IPS-11a (cell line): ENCODE measurements at regions not wholly inside any gene's neighbourhood (a gene's known extent, or its start where the extent isn't known, plus 50 kb on each side); places are given as distances from the start of the nearest gene placed in this dataset.

Experiments used
- H3K4me3 ChIP-seq: one replicate; pipeline ENCODE4 v1.5.1; 2013; ENCODE audit warnings: low read depth, low read length, control low read depth

- no peak overlapping the region for H3K4me3 ChIP-seq
Measured at GRCh38 chr4:24117975-24118374, 228.1 kb upstream of the PPARGC1A start.

GRCh38 chr4:24116107-24116506 is 226.3 kb upstream of the PPARGC1A start:
- no peak overlapping the region for H3K4me3 ChIP-seq

- H3K4me3 ChIP-seq: no peak overlapping the region
Measured at GRCh38 chr4:24114919-24115500, 225.2 kb upstream of the PPARGC1A start.

GRCh38 chr4:24114444-24114843 is 224.6 kb upstream of the PPARGC1A start:
- H3K4me3 ChIP-seq: no peak overlapping the region

DNA sequence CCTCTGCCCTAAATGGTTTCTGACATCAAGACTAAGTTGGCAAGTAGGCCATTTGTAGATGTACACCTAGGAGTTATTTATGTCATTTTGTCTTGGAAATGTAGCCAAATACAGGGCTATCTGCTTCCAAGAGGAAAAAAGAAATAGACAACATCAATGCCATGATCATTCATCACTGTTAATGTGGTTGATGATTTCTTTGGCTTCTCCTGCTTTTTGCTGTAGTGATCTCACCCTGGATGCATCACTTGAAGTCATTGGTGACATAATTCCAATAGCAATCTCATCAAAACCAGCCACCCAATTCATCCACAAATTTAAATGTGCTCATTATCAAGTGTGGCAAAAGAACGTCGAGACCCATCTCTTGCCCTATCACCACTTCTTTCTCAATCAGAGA is 222.6 kb upstream of the PPARGC1A start:
- H3K4me3 ChIP-seq: no peak overlapping the region

DNA sequence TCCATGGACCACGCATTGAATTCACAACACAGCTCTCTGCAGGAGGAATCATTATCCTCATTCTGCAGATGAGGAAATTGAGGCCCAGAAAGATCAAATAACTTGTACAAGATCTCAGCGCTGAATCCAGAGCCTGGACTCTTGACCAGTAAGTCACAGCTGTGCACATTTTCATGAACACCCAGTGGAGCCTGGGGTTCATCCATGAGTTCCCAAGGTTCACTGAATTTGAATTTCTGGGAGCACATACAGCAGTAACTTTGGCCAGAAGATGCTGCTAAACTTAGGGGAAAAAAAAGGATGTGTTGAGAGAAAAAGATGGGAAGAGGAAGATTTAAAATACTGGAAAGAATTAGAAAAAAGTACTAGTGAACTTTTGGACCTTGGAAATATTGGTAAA is 218.7 kb upstream of the PPARGC1A start:
- no peak overlapping the region for H3K4me3 ChIP-seq

DNA sequence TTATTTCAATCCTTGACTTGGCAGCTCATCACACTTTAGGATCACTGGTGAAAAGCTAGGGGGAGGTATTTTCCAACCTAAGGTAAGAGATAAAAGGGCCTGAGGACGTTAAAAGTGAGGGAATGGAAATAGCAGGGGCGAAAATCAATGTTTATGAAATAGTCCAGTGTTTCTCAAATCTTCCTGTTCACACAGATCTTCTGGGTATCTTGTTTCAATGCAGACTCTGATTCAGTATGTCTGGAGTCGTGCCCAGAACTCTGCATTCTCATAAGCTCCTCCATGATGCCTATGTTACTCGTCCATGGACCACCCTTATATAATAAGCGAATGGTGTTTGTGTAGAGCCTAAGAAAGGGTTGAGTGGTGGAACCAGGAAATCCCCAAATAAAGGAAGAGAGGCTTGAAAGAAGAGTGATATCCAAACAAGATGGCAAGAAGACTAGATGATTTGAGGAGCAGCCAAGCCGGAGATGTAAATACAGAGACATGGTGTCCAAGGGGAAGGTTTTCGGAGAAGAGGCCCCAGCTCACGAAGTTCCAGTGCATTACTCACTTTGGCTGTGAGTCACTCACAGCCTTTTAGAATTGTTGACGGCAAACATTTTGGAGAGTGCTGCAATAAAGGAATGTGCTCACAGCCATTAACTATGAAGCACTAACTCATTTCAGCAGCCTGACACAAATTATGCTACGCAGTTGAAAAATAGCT is 215.6 kb upstream of the PPARGC1A start:
- H3K4me3 ChIP-seq: no peak overlapping the region

- no peak overlapping the region for H3K4me3 ChIP-seq
Measured at GRCh38 chr4:24104158-24104565, 214.3 kb upstream of the PPARGC1A start.

- no peak overlapping the region for H3K4me3 ChIP-seq
Measured at GRCh38 chr4:24103434-24104157, 213.7 kb upstream of the PPARGC1A start.

DNA sequence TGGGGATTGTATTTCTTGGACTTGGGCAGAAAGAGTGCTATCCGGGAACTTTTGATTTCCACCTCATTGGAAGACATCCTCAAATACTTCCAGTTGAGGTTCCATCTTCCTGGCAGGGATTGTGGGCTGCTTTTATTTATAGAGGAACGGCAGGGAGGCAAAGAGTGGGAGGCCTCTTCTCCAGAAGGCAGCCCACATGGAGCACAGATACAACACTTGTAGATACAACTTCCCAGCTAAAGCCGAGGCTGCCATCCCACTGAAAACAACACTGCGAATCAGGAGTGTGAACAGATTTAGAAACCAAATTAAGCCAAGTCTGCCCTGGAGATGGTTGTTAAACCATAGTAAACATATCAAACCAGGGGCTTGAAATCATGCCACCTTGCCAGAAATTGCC is 212.8 kb upstream of the PPARGC1A start:
- H3K4me3 ChIP-seq: no peak overlapping the region

DNA sequence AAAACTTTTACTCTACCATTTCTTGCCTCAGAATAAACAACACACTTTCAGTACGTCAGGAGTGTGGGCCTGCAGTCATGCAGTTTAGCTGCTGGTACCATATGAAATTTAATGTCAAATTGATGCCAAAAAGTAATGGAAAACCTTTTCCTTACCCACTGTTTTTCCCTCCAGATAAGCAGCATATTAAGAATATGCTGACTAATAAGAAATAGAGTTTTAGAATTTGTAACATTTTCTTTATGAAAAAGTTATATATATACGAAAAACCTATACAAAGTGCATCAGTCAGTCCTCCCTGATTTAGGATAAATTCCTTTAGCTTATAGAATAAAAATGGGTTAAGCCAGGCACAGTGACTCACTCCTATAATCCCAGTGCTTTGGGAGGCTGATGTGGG is 206.8 kb upstream of the PPARGC1A start:
- H3K4me3 ChIP-seq: no peak overlapping the region

- H3K4me3 ChIP-seq: no peak overlapping the region
Measured at GRCh38 chr4:24094726-24095125, 204.9 kb upstream of the PPARGC1A start.

- H3K4me3 ChIP-seq: no peak overlapping the region
Measured at GRCh38 chr4:24093446-24093845, 203.6 kb upstream of the PPARGC1A start.

DNA sequence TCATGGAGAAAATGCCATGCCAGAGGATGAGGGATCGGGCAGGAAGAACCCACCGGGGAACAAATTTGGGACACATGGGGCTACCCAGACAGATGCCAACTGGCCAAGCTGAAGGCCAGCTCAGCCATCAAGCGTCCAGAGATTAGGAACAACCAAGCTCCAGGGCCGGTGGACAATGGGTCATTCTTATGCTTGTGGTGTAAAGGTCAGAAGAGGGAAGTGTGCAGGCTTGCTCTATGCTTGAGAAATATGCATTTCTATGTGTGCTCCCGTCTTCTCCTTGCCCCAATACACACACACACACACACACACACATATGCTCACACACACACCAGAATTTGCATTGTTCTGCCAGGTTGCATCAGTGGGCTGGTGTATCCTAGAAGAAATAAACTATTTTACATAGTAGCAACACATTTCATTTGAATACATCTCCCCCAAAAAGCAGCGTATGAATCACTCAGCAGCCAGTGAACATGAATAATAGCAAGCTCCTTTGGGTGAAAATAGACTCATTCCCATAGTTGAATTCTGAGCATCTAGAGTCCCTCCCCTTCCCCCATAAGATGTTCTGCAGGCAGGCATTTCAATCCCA is 201.9 kb upstream of the PPARGC1A start:
- no peak overlapping the region for H3K4me3 ChIP-seq

GRCh38 chr4:24089851-24090534 is 200.1 kb upstream of the PPARGC1A start:
- H3K4me3 ChIP-seq: no peak overlapping the region

DNA sequence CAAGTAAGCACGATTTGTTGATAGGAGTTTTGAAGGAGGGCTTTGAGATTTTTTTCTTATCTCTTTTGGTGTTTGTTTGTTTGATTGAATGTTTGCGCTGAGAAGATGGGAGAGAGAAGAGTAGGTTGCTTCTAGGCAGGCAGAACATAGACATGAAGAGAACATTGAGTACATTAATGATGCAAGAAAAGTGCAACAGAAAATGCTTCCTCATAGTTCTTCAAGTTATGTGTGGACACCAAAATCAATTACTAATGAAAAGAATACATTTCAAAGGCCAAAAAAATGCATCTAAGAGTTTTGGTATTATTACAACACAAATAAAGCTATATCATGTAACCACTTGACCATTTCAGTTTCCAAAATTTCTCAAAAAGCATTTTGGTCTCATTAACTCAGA is 191.0 kb upstream of the PPARGC1A start:
- no peak overlapping the region for H3K4me3 ChIP-seq

GRCh38 chr4:24078347-24078962 is 188.6 kb upstream of the PPARGC1A start:
- H3K4me3 ChIP-seq: no peak overlapping the region

DNA sequence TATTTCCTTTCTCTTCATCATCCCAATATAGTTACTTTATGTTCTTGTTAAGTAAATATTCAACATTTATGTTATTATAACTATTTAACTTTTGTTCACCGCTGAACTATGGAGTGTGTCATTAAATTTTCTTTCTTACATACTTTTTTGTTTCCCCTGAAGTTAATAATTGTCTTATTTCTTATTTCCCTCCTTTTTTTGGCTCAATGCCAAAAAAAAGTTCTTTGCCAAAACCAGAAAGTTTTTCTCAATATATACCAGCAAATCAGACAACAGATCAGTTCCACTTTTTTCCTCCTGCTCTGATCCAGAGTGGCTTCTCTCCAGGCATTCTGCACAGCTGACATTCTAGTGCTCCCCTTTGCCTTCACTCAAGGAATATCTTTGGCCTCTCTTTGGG is 187.0 kb upstream of the PPARGC1A start:
- H3K4me3 ChIP-seq: no peak overlapping the region

DNA sequence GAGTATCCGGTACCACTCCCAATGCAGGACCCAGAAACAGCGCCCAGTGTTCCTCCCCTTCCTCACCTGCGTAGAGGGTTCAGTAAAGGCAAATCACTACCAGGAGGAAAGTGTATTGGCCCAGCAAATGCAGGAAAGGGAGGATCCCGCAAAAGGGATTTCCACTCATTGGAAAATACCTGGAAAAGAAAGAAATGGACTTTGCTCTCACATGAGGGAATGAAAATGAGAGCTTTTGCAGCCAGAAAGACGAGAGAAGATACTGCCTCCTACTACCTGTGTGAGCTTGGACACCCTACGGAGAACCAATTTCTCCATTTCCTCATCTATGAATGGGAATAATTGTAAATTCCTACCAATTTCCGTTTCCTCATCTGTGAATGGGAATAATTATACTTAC is 184.1 kb upstream of the PPARGC1A start:
- no peak overlapping the region for H3K4me3 ChIP-seq

GRCh38 chr4:24071612-24072372 is 181.9 kb upstream of the PPARGC1A start:
- H3K4me3 ChIP-seq: no peak overlapping the region
